ENCODE measurements at regions not wholly inside any gene's neighbourhood (a gene's known extent, or its start where the extent isn't known, plus 50 kb on each side); places are given as distances from the start of the nearest gene placed in this dataset.
"Not testable (repeated sequence)": the region's sequence is repeated elsewhere in the genome, so short reads cannot be mapped to it uniquely, and the experiment has no call there.

- H3K27ac ChIP-seq (ENCODE audit: control insufficient read depth, insufficient read depth); H2AFZ ChIP-seq (ENCODE audit: control insufficient read depth, low read depth, low read length); ATAC-seq; in situ Hi-C loops (cut with MboI); RAD21 ChIA-PET (ENCODE audit: unreplicated experiment); intact Hi-C loops (cut with micrococcal nuclease; ENCODE audit: unreplicated experiment); SMC1A ChIA-PET (ENCODE audit: uncharacterized antibody, unreplicated experiment); CTCF ChIA-PET; H4K20me1 ChIP-seq (ENCODE audit: control insufficient read depth, insufficient read depth); H3K36me3 ChIP-seq (ENCODE audit: control insufficient read depth in 2 of 2, insufficient read depth in 2 of 2, low read length in 1 of 2); H3K9me3 ChIP-seq (replicated peaks; ENCODE audit: control insufficient read depth, insufficient read depth, low read length); H3K27me3 ChIP-seq (replicated peaks in 1 of 2; ENCODE audit: control insufficient read depth in 2 of 2, insufficient read depth in 2 of 2, low read length in 1 of 2); H3K9ac ChIP-seq (ENCODE audit: control insufficient read depth, insufficient read depth, low read length); H3K4me1 ChIP-seq (ENCODE audit: control insufficient read depth, insufficient read depth, low read length); POLR2A ChIA-PET; DNase-seq (ENCODE audit: low read depth, low spot score); FAIRE-seq; BruUV-seq (replicated peaks); H3K4me3 ChIP-seq; H3K4me2 ChIP-seq (ENCODE audit: control insufficient read depth, insufficient read depth); H3K79me2 ChIP-seq (ENCODE audit: control insufficient read depth, insufficient read depth, low read length): not testable (repeated sequence)
- no CpG with 5 or more reads among the region's 18 CpGs for WGBS (ENCODE audit: insufficient coverage, insufficient replicate concordance, low lambda C conversion rate, missing lambda C conversion rate)
Observed at GRCh38 chr10:46816126-46816525, 95.1 kb upstream of the PTPN20 start.

GRCh38 chr10:46840393-46841050 lies 70.7 kb upstream of the PTPN20 start:
- H3K27me3 ChIP-seq (replicated peaks in 1 of 2; ENCODE audit: control insufficient read depth in 2 of 2, insufficient read depth in 2 of 2, low read length in 1 of 2); BruUV-seq (replicated peaks); H3K4me1 ChIP-seq (ENCODE audit: control insufficient read depth, insufficient read depth, low read length); RAD21 ChIA-PET (ENCODE audit: unreplicated experiment); CTCF ChIA-PET; H3K9ac ChIP-seq (ENCODE audit: control insufficient read depth, insufficient read depth, low read length); H3K36me3 ChIP-seq (ENCODE audit: control insufficient read depth in 2 of 2, insufficient read depth in 2 of 2, low read length in 1 of 2); H3K4me2 ChIP-seq (ENCODE audit: control insufficient read depth, insufficient read depth); SMC1A ChIA-PET (ENCODE audit: uncharacterized antibody, unreplicated experiment); H2AFZ ChIP-seq (ENCODE audit: control insufficient read depth, low read depth, low read length); ATAC-seq; H3K4me3 ChIP-seq; DNase-seq (ENCODE audit: low read depth, low spot score); H3K79me2 ChIP-seq (ENCODE audit: control insufficient read depth, insufficient read depth, low read length); in situ Hi-C loops (cut with MboI); intact Hi-C loops (cut with micrococcal nuclease; ENCODE audit: unreplicated experiment); H4K20me1 ChIP-seq (ENCODE audit: control insufficient read depth, insufficient read depth); FAIRE-seq; H3K9me3 ChIP-seq (replicated peaks; ENCODE audit: control insufficient read depth, insufficient read depth, low read length); H3K27ac ChIP-seq (ENCODE audit: control insufficient read depth, insufficient read depth); POLR2A ChIA-PET: not testable (repeated sequence)
- 32% methylated on average over 4 of the region's 11 CpGs for WGBS (ENCODE audit: insufficient coverage, insufficient replicate concordance, low lambda C conversion rate, missing lambda C conversion rate)

GRCh38 chr10:46841051-46841593 lies 70.1 kb upstream of the PTPN20 start:
- RAD21 ChIA-PET (ENCODE audit: unreplicated experiment); in situ Hi-C loops (cut with MboI); intact Hi-C loops (cut with micrococcal nuclease; ENCODE audit: unreplicated experiment): not testable (repeated sequence)

GRCh38 chr10:46845194-46845593 lies 66.0 kb upstream of the PTPN20 start:
- 43% methylated on average over 2 of the region's 2 CpGs for WGBS (ENCODE audit: insufficient coverage, insufficient replicate concordance, low lambda C conversion rate, missing lambda C conversion rate)
- SMC1A ChIA-PET (ENCODE audit: uncharacterized antibody, unreplicated experiment) = not testable (repeated sequence)

More at GRCh38 chr10:46841051-46841593, 70.1 kb upstream of the PTPN20 start:
- BruUV-seq (replicated peaks); H3K79me2 ChIP-seq (ENCODE audit: control insufficient read depth, insufficient read depth, low read length); H4K20me1 ChIP-seq (ENCODE audit: control insufficient read depth, insufficient read depth); DNase-seq (ENCODE audit: low read depth, low spot score); SMC1A ChIA-PET (ENCODE audit: uncharacterized antibody, unreplicated experiment); H2AFZ ChIP-seq (ENCODE audit: control insufficient read depth, low read depth, low read length); FAIRE-seq; H3K27me3 ChIP-seq (replicated peaks in 1 of 2; ENCODE audit: control insufficient read depth in 2 of 2, insufficient read depth in 2 of 2, low read length in 1 of 2); H3K4me1 ChIP-seq (ENCODE audit: control insufficient read depth, insufficient read depth, low read length); ATAC-seq; POLR2A ChIA-PET; H3K9ac ChIP-seq (ENCODE audit: control insufficient read depth, insufficient read depth, low read length); H3K9me3 ChIP-seq (replicated peaks; ENCODE audit: control insufficient read depth, insufficient read depth, low read length); H3K4me3 ChIP-seq; H3K4me2 ChIP-seq (ENCODE audit: control insufficient read depth, insufficient read depth); H3K27ac ChIP-seq (ENCODE audit: control insufficient read depth, insufficient read depth); H3K36me3 ChIP-seq (ENCODE audit: control insufficient read depth in 2 of 2, insufficient read depth in 2 of 2, low read length in 1 of 2); CTCF ChIA-PET: not testable (repeated sequence)
- 87% methylated on average over 3 of the region's 10 CpGs for WGBS (ENCODE audit: insufficient coverage, insufficient replicate concordance, low lambda C conversion rate, missing lambda C conversion rate)

More at GRCh38 chr10:46845194-46845593, 66.0 kb upstream of the PTPN20 start:
- H3K27ac ChIP-seq (ENCODE audit: control insufficient read depth, insufficient read depth); H3K9ac ChIP-seq (ENCODE audit: control insufficient read depth, insufficient read depth, low read length); H3K4me3 ChIP-seq; H4K20me1 ChIP-seq (ENCODE audit: control insufficient read depth, insufficient read depth); H3K27me3 ChIP-seq (replicated peaks in 1 of 2; ENCODE audit: control insufficient read depth in 2 of 2, insufficient read depth in 2 of 2, low read length in 1 of 2); CTCF ChIA-PET; H3K4me2 ChIP-seq (ENCODE audit: control insufficient read depth, insufficient read depth); H3K9me3 ChIP-seq (replicated peaks; ENCODE audit: control insufficient read depth, insufficient read depth, low read length); FAIRE-seq; H2AFZ ChIP-seq (ENCODE audit: control insufficient read depth, low read depth, low read length); H3K79me2 ChIP-seq (ENCODE audit: control insufficient read depth, insufficient read depth, low read length); DNase-seq (ENCODE audit: low read depth, low spot score); RAD21 ChIA-PET (ENCODE audit: unreplicated experiment); intact Hi-C loops (cut with micrococcal nuclease; ENCODE audit: unreplicated experiment); ATAC-seq; H3K4me1 ChIP-seq (ENCODE audit: control insufficient read depth, insufficient read depth, low read length); BruUV-seq (replicated peaks); H3K36me3 ChIP-seq (ENCODE audit: control insufficient read depth in 2 of 2, insufficient read depth in 2 of 2, low read length in 1 of 2); in situ Hi-C loops (cut with MboI); POLR2A ChIA-PET: not testable (repeated sequence)

All from GM12878 (cell line).